K562 (cell line): ENCODE measurements at regions not wholly inside any gene's neighbourhood (a gene's known extent, or its start where the extent isn't known, plus 50 kb on each side); places are given as distances from the start of the nearest gene placed in this dataset.

Experiments
- ATAC-seq: fragments of 200-7000 bp; cut with Tn5 transposase; 3 replicates; pipeline ENCODE4 v1.9.1; 2020; ENCODE audit warnings: moderate library complexity
- BruUV-seq: library from RNA; stranded (reverse); fragments of 400-500 nt; replicated peaks from 2 replicates; lab custom pipeline; 2021; lab: Mats Ljungman, UMichigan
- CTCF ChIA-PET: fragments of 300-600 bp; formaldehyde crosslinking; extraction: SDS; loops from one replicate; lab custom pipeline; 2021; ENCODE audit warnings: low intra/inter-chr PET ratio; lab: Yijun Ruan, JAX
- POLR2A ChIA-PET: fragments of 300-600, 350-650 bp; sonication (Branson Sonifier 250); formaldehyde crosslinking; extraction: SDS; loops from one replicate; lab custom pipeline; 2021; ENCODE audit warnings: antibody characterized with exemption, inconsistent platforms; lab: Yijun Ruan, JAX
- DNase-seq, 4 experiments: peaks; one replicate each; pipeline versions ENCODE4 v3.0.0 to v3.0.0-alpha.2; 2011 to 2018; ENCODE audit warnings: low spot score in 3 of 4, mixed read lengths in 3 of 4; ENCODE audit errors: extremely low read depth in 1 of 4
- FAIRE-seq: peaks from 2 replicates; lab custom pipeline; 2011; peaks lifted over from hg19 to GRCh38; lab: Jason Lieb, UNC
- H2AFZ ChIP-seq: 2 replicates; pipeline ENCODE4 v1.6.0; 2011; ENCODE audit warnings: low read depth, low read length, control low read depth, inconsistent platforms
- H3K27ac ChIP-seq: fragments of 200-600 bp; 3 replicates; pipeline ENCODE4 v1.8.0; 2011; ENCODE audit warnings: low read depth, mild to moderate bottlenecking, control low read depth, inconsistent platforms, low read length, moderate library complexity, mixed read lengths; ENCODE audit errors: extremely low read depth
- H3K27me3 ChIP-seq, 2 experiments: fragments of 300-600 bp in 1 of 2; 2 replicates in 1 of 2; 3 replicates in 1 of 2; pipeline versions ENCODE4 v1.6.0 to v1.8.0; 2011; ENCODE audit warnings: inconsistent platforms in 2 of 2, low read length in 2 of 2, mild to moderate bottlenecking in 1 of 2, mixed read lengths in 1 of 2, moderate library complexity in 1 of 2; ENCODE audit not compliant: control insufficient read depth in 2 of 2, insufficient read depth in 2 of 2
- H3K36me3 ChIP-seq: fragments of 300-600 bp; 3 replicates; pipeline ENCODE4 v1.8.0; 2011; ENCODE audit warnings: mild to moderate bottlenecking, low read length, inconsistent platforms; ENCODE audit not compliant: control insufficient read depth, insufficient read depth
- H3K4me1 ChIP-seq, 2 experiments: fragments of 200-600 bp in 1 of 2; replicated peaks in 1 of 2; 2 replicates in 1 of 2; 3 replicates in 1 of 2; pipeline versions ENCODE4 v1.5.1 to v1.8.0; 2011; ENCODE audit warnings: inconsistent platforms in 2 of 2, low read length in 2 of 2, mild to moderate bottlenecking in 1 of 2, mixed read lengths in 1 of 2, moderate library complexity in 1 of 2; ENCODE audit not compliant: control insufficient read depth in 2 of 2, insufficient read depth in 2 of 2
- H3K4me2 ChIP-seq: 2 replicates; pipeline ENCODE4 v1.6.1; 2011; ENCODE audit warnings: low read length, control low read depth, inconsistent platforms, mixed read lengths; ENCODE audit not compliant: insufficient read depth
- H3K4me3 ChIP-seq: fragments of 200-600 bp; sonication (generic), shearing (Covaris generic); 2 replicates; pipeline ENCODE4 v1.5.1; 2016; ENCODE audit warnings: control low read depth, inconsistent platforms
- H3K79me2 ChIP-seq: fragments of 200-600 bp; 3 replicates; pipeline ENCODE4 v1.8.0; 2011; ENCODE audit warnings: low read length, inconsistent platforms; ENCODE audit not compliant: control insufficient read depth, insufficient read depth
- H3K9ac ChIP-seq, 2 experiments: 2 replicates each; pipeline versions ENCODE4 v1.6.0 to v1.6.1; 2011; ENCODE audit warnings: low read depth in 2 of 2, low read length in 2 of 2, control low read depth in 1 of 2, inconsistent platforms in 1 of 2, mild to moderate bottlenecking in 1 of 2, mixed read lengths in 1 of 2; ENCODE audit not compliant: insufficient read depth in 1 of 2
- H3K9me1 ChIP-seq: one replicate; pipeline ENCODE4 v1.6.0; 2011; ENCODE audit warnings: inconsistent platforms, mild to moderate bottlenecking, low read length, moderate library complexity; ENCODE audit not compliant: control insufficient read depth, insufficient read depth
- H3K9me3 ChIP-seq: replicated peaks from 2 replicates; pipeline ENCODE4 v1.5.1; 2011; ENCODE audit warnings: low read depth, low read length, inconsistent platforms; ENCODE audit not compliant: control insufficient read depth, insufficient read depth
- H4K20me1 ChIP-seq: replicated peaks from 2 replicates; pipeline ENCODE4 v1.6.1; 2011; ENCODE audit warnings: low read length, inconsistent platforms, mixed read lengths; ENCODE audit not compliant: control insufficient read depth, insufficient read depth
- BRD4 ChIP-seq: fragments of 200-600 bp; sonication (generic); IDR thresholded peaks from 2 replicates; pipeline ENCODE4 v1.6.1; 2017; ENCODE audit warnings: inconsistent platforms
- CBX8 ChIP-seq: fragments of 200-600 bp; sonication (generic); IDR thresholded peaks from 2 replicates; pipeline ENCODE4 v1.6.1; 2012; ENCODE audit warnings: borderline replicate concordance, mixed run types, low read depth, mild to moderate bottlenecking, moderate library complexity, mixed read lengths, low read length, control low read depth, inconsistent platforms; ENCODE audit not compliant: poor library complexity, severe bottlenecking; ENCODE audit errors: extremely low read depth
- COPS2 ChIP-seq: fragments of 450-650 bp; conservative IDR thresholded peaks from 2 replicates; pipeline ENCODE4 v1.6.1; 2016; ENCODE audit warnings: mild to moderate bottlenecking, moderate library complexity
- ELF4 ChIP-seq: fragments of 450-650 bp; formaldehyde crosslinking; IDR thresholded peaks from 2 replicates; pipeline ENCODE4 v1.4.0; 2022; ENCODE audit warnings: missing genetic modification characterization
- HMG20B ChIP-seq: fragments of 250-450 bp; sonication (Bioruptor Pico); IDR thresholded peaks from 2 replicates; pipeline ENCODE4 v1.5.0; 2021; ENCODE audit warnings: mild to moderate bottlenecking
- KLF10 ChIP-seq: fragments of 250-450 bp; sonication (Bioruptor Pico); IDR thresholded peaks from 2 replicates; pipeline ENCODE4 v1.6.1; 2021; ENCODE audit warnings: matching md5 sums
- MCM5 ChIP-seq: fragments of 450-650 bp; IDR thresholded peaks from 2 replicates; pipeline ENCODE4 v1.6.1; 2016; ENCODE audit warnings: low read depth
- SMARCA4 ChIP-seq: fragments of 450-650 bp; IDR thresholded peaks from 2 replicates; pipeline ENCODE4 v1.6.1; 2016
- WGBS: fragments of 100-300 bp; shearing (Covaris generic); methylation state at CpG from one replicate; pipeline ENCODE4 v1.1.6; 2016; ENCODE audit warnings: low coverage, mixed read lengths; ENCODE audit not compliant: insufficient coverage; ENCODE audit errors: missing lambda C conversion rate; 5-methylcytosine and 5-hydroxymethylcytosine counted together
- in situ Hi-C: fragments of 300-500 bp; cut with MboI; formaldehyde crosslinking; loops from 4 replicates; pipeline ENCODE4 v1.15.0; 2018; ENCODE audit warnings: inconsistent platforms, mixed read lengths
- intact Hi-C: fragments of 100-400 bp; cut with micrococcal nuclease; formaldehyde crosslinking; loops from 2 replicates; pipeline ENCODE4 v1.14.2; 2022
- TF ChIP-seq, protein P1 (sequence below), 3 experiments: fragments of 200-800 bp in 1 of 3; fragments of 250-450 bp in 1 of 3; fragments of 450-650 bp in 1 of 3; sonication (Bioruptor Pico) in 1 of 3; sonication (Bioruptor generic) in 1 of 3; formaldehyde crosslinking in 1 of 3; IDR thresholded peaks; 2 replicates each; pipeline versions ENCODE4 v1.6.1 to v1.8.0; 2016 to 2022; ENCODE audit warnings: mild to moderate bottlenecking in 2 of 3, missing genetic modification characterization in 2 of 3, missing compliant biosample characterization in 1 of 3, moderate library complexity in 1 of 3
- TF ChIP-seq, protein P2 (sequence below): IDR thresholded peaks from 3 replicates; pipeline ENCODE4 v1.6.1; 2011; ENCODE audit warnings: borderline replicate concordance, mild to moderate bottlenecking, moderate library complexity; ENCODE audit not compliant: insufficient read length; ENCODE audit errors: extremely low read depth

DNA sequence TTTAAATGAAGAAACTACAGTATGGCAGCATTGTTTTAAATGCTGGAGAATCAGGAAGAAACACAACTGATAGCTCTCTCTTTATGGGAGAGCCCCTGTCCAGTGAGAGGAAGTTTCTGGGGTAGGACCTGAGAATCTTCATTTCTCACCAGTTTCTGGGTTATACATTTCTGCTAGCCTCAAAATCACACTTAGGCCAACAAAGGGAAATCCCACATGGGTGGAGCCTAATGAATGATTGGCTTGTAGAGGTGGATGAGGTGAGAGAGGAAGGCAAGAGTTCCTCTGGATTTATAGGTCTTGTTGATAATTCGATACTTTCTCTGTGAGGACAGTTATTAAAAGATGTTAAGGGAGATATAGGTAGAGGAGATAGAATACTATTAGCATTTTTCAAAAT is 1397.3 kb upstream of the TENM4 start:
- Histone ChIP-seq H3K9me3 (no peaks in the 10 kb centered on the region), H3K79me2 (no peaks in the 10 kb centered on the region), H3K36me3 (no peaks in the 10 kb centered on the region)
- BruUV-seq: no TSS peak
- TF ChIP-seq COPS2 (no peak), CBX8 (no peak), HMG20B (CRISPR knock-in tag) (no peak), ELF4 (CRISPR knock-in tag) (no peak), MCM5 (no peak), KLF10 (CRISPR knock-in tag) (no peak), BRD4 (no peak), SMARCA4 (no peak)
- TF ChIP-seq, protein P1, sequence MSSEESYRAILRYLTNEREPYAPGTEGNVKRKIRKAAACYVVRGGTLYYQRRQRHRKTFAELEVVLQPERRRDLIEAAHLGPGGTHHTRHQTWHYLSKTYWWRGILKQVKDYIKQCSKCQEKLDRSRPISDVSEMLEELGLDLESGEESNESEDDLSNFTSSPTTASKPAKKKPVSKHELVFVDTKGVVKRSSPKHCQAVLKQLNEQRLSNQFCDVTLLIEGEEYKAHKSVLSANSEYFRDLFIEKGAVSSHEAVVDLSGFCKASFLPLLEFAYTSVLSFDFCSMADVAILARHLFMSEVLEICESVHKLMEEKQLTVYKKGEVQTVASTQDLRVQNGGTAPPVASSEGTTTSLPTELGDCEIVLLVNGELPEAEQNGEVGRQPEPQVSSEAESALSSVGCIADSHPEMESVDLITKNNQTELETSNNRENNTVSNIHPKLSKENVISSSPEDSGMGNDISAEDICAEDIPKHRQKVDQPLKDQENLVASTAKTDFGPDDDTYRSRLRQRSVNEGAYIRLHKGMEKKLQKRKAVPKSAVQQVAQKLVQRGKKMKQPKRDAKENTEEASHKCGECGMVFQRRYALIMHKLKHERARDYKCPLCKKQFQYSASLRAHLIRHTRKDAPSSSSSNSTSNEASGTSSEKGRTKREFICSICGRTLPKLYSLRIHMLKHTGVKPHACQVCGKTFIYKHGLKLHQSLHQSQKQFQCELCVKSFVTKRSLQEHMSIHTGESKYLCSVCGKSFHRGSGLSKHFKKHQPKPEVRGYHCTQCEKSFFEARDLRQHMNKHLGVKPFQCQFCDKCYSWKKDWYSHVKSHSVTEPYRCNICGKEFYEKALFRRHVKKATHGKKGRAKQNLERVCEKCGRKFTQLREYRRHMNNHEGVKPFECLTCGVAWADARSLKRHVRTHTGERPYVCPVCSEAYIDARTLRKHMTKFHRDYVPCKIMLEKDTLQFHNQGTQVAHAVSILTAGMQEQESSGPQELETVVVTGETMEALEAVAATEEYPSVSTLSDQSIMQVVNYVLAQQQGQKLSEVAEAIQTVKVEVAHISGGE (CRISPR knock-in tag; IDR thresholded peaks at IDR 0.05): no peak
- TF ChIP-seq, protein P2, sequence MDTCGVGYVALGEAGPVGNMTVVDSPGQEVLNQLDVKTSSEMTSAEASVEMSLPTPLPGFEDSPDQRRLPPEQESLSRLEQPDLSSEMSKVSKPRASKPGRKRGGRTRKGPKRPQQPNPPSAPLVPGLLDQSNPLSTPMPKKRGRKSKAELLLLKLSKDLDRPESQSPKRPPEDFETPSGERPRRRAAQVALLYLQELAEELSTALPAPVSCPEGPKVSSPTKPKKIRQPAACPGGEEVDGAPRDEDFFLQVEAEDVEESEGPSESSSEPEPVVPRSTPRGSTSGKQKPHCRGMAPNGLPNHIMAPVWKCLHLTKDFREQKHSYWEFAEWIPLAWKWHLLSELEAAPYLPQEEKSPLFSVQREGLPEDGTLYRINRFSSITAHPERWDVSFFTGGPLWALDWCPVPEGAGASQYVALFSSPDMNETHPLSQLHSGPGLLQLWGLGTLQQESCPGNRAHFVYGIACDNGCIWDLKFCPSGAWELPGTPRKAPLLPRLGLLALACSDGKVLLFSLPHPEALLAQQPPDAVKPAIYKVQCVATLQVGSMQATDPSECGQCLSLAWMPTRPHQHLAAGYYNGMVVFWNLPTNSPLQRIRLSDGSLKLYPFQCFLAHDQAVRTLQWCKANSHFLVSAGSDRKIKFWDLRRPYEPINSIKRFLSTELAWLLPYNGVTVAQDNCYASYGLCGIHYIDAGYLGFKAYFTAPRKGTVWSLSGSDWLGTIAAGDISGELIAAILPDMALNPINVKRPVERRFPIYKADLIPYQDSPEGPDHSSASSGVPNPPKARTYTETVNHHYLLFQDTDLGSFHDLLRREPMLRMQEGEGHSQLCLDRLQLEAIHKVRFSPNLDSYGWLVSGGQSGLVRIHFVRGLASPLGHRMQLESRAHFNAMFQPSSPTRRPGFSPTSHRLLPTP: no peak
- TF ChIP-seq, all 486 proteins: peak for 0
- 0% methylated on average over 1 of the region's 1 CpG for WGBS
- Histone ChIP-seq H3K27ac (no peak overlapping the region), H3K4me1 (no peaks in the 10 kb centered on the region), H3K9me1 (no peaks in the 10 kb centered on the region), H3K4me3 (no peak overlapping the region), H4K20me1 (no peaks in the 10 kb centered on the region), H2AFZ (no peak overlapping the region), H3K4me2 (no peak overlapping the region), H3K9ac (no peak overlapping the region), H3K27me3 (no peaks in the 10 kb centered on the region)
- intact Hi-C loops: no loop called here
- in situ Hi-C loops: no loop called here
- DNase-seq: no peak
- no peak for ATAC-seq
- POLR2A ChIA-PET: no interaction called here
- CTCF ChIA-PET: no interaction called here
- FAIRE-seq: no peak
